ENCODE measurements at regions not wholly inside any gene's neighbourhood (a gene's known extent, or its start where the extent isn't known, plus 50 kb on each side); places are given as distances from the start of the nearest gene placed in this dataset.

DNA sequence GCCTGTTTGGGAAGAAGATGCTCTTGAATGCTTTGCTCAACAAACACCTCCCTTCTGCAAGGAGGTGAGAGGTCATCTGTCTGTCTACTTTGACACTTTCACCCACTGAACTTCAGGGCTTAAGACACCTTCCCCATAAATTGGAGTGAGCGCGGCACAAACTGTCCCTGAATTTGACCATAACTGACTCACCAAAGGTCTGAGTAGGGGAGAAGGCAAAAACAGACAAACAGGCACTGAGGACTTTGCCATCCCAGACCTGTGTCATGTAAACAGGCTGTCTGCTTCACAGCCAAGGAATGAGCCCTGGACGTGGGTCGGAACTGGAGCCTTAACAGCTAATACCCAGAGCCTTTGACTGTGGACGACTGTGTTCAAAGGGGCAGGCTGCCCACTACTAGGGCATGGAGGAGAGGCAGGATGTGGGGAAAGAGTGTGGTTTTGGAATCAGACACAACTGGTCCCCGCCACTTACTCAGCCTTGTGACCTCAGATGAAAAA is 320.9 kb upstream of the KLF4 start:
- TF ChIP-seq, protein P1, sequence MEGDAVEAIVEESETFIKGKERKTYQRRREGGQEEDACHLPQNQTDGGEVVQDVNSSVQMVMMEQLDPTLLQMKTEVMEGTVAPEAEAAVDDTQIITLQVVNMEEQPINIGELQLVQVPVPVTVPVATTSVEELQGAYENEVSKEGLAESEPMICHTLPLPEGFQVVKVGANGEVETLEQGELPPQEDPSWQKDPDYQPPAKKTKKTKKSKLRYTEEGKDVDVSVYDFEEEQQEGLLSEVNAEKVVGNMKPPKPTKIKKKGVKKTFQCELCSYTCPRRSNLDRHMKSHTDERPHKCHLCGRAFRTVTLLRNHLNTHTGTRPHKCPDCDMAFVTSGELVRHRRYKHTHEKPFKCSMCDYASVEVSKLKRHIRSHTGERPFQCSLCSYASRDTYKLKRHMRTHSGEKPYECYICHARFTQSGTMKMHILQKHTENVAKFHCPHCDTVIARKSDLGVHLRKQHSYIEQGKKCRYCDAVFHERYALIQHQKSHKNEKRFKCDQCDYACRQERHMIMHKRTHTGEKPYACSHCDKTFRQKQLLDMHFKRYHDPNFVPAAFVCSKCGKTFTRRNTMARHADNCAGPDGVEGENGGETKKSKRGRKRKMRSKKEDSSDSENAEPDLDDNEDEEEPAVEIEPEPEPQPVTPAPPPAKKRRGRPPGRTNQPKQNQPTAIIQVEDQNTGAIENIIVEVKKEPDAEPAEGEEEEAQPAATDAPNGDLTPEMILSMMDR (conservative IDR thresholded peaks at IDR 0.05; ENCODE audit: low read length): no peak
- no peak for TF ChIP-seq EZH2phosphoT487 (IDR thresholded peaks at IDR 0.05; ENCODE audit: borderline replicate concordance)

Measured in Loucy (cell line).